ENCODE measurements at regions not wholly inside any gene's neighbourhood (a gene's known extent, or its start where the extent isn't known, plus 50 kb on each side); places are given as distances from the start of the nearest gene placed in this dataset.

DNA sequence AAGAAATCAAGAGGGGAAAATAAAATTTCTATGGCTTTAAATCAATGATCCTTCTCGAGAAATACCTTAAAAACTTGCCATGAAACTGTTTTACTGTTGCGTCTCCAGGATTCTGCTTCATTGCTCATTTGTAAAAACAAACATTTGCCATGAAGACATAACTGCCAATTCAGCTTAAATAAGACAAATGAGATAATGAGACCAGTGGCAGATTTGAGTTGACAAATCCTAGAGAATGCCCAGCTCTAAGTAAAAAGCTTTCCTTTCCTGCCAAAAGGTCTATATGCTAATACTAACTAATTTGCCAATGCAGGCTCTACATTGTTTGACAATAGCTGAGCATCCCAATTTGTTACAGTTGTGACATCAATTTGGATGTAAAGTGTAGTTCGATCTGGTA is 400.5 kb upstream of the PCDH9 start:
- TF ChIP-seq, protein P1, sequence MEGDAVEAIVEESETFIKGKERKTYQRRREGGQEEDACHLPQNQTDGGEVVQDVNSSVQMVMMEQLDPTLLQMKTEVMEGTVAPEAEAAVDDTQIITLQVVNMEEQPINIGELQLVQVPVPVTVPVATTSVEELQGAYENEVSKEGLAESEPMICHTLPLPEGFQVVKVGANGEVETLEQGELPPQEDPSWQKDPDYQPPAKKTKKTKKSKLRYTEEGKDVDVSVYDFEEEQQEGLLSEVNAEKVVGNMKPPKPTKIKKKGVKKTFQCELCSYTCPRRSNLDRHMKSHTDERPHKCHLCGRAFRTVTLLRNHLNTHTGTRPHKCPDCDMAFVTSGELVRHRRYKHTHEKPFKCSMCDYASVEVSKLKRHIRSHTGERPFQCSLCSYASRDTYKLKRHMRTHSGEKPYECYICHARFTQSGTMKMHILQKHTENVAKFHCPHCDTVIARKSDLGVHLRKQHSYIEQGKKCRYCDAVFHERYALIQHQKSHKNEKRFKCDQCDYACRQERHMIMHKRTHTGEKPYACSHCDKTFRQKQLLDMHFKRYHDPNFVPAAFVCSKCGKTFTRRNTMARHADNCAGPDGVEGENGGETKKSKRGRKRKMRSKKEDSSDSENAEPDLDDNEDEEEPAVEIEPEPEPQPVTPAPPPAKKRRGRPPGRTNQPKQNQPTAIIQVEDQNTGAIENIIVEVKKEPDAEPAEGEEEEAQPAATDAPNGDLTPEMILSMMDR (IDR thresholded peaks at IDR 0.05; ENCODE audit: low read depth, low read length): no peak
- TF ChIP-seq POLR2A (IDR thresholded peaks at IDR 0.05; ENCODE audit: extremely low read depth, insufficient read length): no peak
- TF ChIP-seq, protein P2, sequence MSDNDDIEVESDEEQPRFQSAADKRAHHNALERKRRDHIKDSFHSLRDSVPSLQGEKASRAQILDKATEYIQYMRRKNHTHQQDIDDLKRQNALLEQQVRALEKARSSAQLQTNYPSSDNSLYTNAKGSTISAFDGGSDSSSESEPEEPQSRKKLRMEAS (IDR thresholded peaks at IDR 0.05; ENCODE audit: low read depth, low read length): no peak
- TF ChIP-seq MYC (IDR thresholded peaks at IDR 0.05; ENCODE audit: low read depth, low read length): no peak
